OCI-LY1 (cell line): ENCODE measurements at regions not wholly inside any gene's neighbourhood (a gene's known extent, or its start where the extent isn't known, plus 50 kb on each side); places are given as distances from the start of the nearest gene placed in this dataset.
"Not testable (repeated sequence)": the region's sequence is repeated elsewhere in the genome, so short reads cannot be mapped to it uniquely, and the experiment has no call there.

Experiments
- CTCF ChIP-seq: fragments of 200-600 bp; sonication (generic), shearing (Covaris generic); IDR thresholded peaks from 2 replicates; pipeline ENCODE4 v1.5.1; 2017; ENCODE audit warnings: mild to moderate bottlenecking, antibody characterized with exemption, low read length, moderate library complexity, mixed read lengths
- EZH2 ChIP-seq: fragments of 200-600 bp; sonication (generic), shearing (Covaris generic); IDR thresholded peaks from 2 replicates; pipeline ENCODE4 v1.8.0; 2017; ENCODE audit warnings: borderline replicate concordance, mixed run types, mild to moderate bottlenecking, antibody characterized with exemption, low read length, moderate library complexity, mixed read lengths

DNA sequence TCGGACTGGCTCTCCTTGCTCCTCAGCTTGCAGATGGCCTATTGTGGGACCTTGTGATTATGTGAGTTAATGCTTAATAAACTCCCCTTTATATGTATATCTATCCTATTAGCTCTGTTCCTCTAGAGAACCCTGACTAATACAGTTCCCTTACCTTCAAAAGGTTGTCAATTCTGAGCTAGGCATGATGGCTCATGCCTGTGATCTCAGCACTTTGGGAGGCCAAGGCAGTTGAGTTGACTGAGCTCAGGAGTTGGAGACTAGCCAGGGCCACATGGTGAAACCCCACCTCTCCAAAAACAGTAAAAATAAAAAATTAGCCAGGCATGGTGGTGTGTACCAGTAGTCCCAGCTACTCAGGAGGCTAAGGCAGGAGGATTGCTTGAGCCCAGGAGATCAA lies 309.4 kb upstream of the DUSP10 start:
- TF ChIP-seq CTCF, EZH2: not testable (repeated sequence)
